Fibroblast of skin of right biceps (primary cell): ENCODE measurements at regions not wholly inside any gene's neighbourhood (a gene's known extent, or its start where the extent isn't known, plus 50 kb on each side); places are given as distances from the start of the nearest gene placed in this dataset.
"Not testable (repeated sequence)": the region's sequence is repeated elsewhere in the genome, so short reads cannot be mapped to it uniquely, and the experiment has no call there.

Experiments
- DNase-seq: peaks from one replicate; pipeline ENCODE4 v3.0.0-alpha.2; 2013

DNA sequence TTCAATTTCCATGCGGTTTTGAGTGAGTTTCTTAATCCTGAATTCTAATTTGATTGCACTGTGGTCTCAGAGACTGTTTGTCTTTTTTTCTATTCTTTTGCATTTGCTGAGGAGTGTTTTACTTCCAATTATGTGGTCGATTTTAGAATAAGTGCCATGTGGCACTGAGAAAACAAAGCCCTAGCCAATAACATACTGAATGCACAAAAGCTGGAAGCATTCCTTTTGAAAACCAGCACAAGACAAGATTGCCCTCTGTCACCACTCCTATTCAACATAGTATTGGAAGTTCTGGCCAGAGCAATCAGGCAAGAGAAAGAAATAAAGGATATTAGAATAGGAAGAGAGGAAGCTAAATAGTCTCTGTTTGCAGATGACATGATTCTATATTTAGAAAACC is 66.7 kb upstream of the SLITRK5 start:
- DNase-seq: not testable (repeated sequence)

DNA sequence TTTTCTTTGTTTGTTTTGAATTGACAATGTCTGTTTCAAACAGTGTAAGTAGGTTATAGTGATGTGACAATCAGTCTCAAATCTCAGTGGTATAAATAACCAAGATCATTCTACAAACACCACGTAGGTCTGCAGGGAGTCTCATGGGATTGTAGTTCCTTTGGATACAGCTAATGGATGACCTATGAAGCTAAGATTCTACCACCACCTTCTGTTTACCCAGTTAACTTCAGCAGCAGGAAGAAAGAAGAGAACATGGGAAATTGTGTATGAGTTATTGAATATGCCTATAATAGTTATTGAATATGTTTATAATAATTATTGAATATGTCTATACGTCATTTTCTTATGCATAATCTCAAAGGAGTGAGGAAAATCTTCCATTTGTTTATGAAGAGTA is 63.9 kb upstream of the SLITRK5 start:
- DNase-seq: no peak

DNA sequence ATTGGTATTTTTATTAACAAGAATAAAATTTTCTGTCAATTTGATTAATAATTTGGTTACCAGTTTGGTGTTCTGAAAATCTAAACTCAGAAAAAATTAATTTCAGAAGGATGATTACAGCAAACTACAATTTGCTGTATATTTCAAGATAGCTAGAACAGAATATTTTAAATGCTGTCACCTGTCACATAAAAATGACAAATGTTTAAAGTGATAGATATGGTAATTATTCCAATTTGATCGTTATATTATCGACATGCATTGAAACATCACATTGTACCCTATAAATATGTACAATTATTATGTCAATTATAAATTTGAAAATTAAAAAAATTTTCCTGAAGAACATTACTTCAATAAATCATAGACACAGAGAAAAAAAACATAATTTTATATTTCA is 56.9 kb upstream of the SLITRK5 start:
- no peak for DNase-seq
